K562 (cell line): ENCODE measurements at regions not wholly inside any gene's neighbourhood (a gene's known extent, or its start where the extent isn't known, plus 50 kb on each side); places are given as distances from the start of the nearest gene placed in this dataset.

ENCODE experiments used
- ATAC-seq: fragments of 200-7000 bp; cut with Tn5 transposase; 3 replicates; pipeline ENCODE4 v1.9.1; 2020; ENCODE audit warnings: moderate library complexity
- BruUV-seq: library from RNA; stranded (reverse); fragments of 400-500 nt; replicated peaks from 2 replicates; lab custom pipeline; 2021; lab: Mats Ljungman, UMichigan
- CTCF ChIA-PET: fragments of 300-600 bp; formaldehyde crosslinking; extraction: SDS; loops from one replicate; lab custom pipeline; 2021; ENCODE audit warnings: low intra/inter-chr PET ratio; lab: Yijun Ruan, JAX
- POLR2A ChIA-PET: fragments of 300-600, 350-650 bp; sonication (Branson Sonifier 250); formaldehyde crosslinking; extraction: SDS; loops from one replicate; lab custom pipeline; 2021; ENCODE audit warnings: antibody characterized with exemption, inconsistent platforms; lab: Yijun Ruan, JAX
- DNase-seq, 4 experiments: peaks; one replicate each; pipeline versions ENCODE4 v3.0.0 to v3.0.0-alpha.2; 2011 to 2018; ENCODE audit warnings: low spot score in 3 of 4, mixed read lengths in 3 of 4; ENCODE audit errors: extremely low read depth in 1 of 4
- FAIRE-seq: peaks from 2 replicates; lab custom pipeline; 2011; peaks lifted over from hg19 to GRCh38; lab: Jason Lieb, UNC
- H2AFZ ChIP-seq: 2 replicates; pipeline ENCODE4 v1.6.0; 2011; ENCODE audit warnings: low read depth, low read length, control low read depth, inconsistent platforms
- H3K27ac ChIP-seq: fragments of 200-600 bp; 3 replicates; pipeline ENCODE4 v1.8.0; 2011; ENCODE audit warnings: low read depth, mild to moderate bottlenecking, control low read depth, inconsistent platforms, low read length, moderate library complexity, mixed read lengths; ENCODE audit errors: extremely low read depth
- H3K27me3 ChIP-seq, 2 experiments: fragments of 300-600 bp in 1 of 2; 2 replicates in 1 of 2; 3 replicates in 1 of 2; pipeline versions ENCODE4 v1.6.0 to v1.8.0; 2011; ENCODE audit warnings: inconsistent platforms in 2 of 2, low read length in 2 of 2, mild to moderate bottlenecking in 1 of 2, mixed read lengths in 1 of 2, moderate library complexity in 1 of 2; ENCODE audit not compliant: control insufficient read depth in 2 of 2, insufficient read depth in 2 of 2
- H3K36me3 ChIP-seq: fragments of 300-600 bp; 3 replicates; pipeline ENCODE4 v1.8.0; 2011; ENCODE audit warnings: mild to moderate bottlenecking, low read length, inconsistent platforms; ENCODE audit not compliant: control insufficient read depth, insufficient read depth
- H3K4me1 ChIP-seq, 2 experiments: fragments of 200-600 bp in 1 of 2; replicated peaks in 1 of 2; 2 replicates in 1 of 2; 3 replicates in 1 of 2; pipeline versions ENCODE4 v1.5.1 to v1.8.0; 2011; ENCODE audit warnings: inconsistent platforms in 2 of 2, low read length in 2 of 2, mild to moderate bottlenecking in 1 of 2, mixed read lengths in 1 of 2, moderate library complexity in 1 of 2; ENCODE audit not compliant: control insufficient read depth in 2 of 2, insufficient read depth in 2 of 2
- H3K4me2 ChIP-seq: 2 replicates; pipeline ENCODE4 v1.6.1; 2011; ENCODE audit warnings: low read length, control low read depth, inconsistent platforms, mixed read lengths; ENCODE audit not compliant: insufficient read depth
- H3K4me3 ChIP-seq: fragments of 200-600 bp; sonication (generic), shearing (Covaris generic); 2 replicates; pipeline ENCODE4 v1.5.1; 2016; ENCODE audit warnings: control low read depth, inconsistent platforms
- H3K79me2 ChIP-seq: fragments of 200-600 bp; 3 replicates; pipeline ENCODE4 v1.8.0; 2011; ENCODE audit warnings: low read length, inconsistent platforms; ENCODE audit not compliant: control insufficient read depth, insufficient read depth
- H3K9ac ChIP-seq, 2 experiments: 2 replicates each; pipeline versions ENCODE4 v1.6.0 to v1.6.1; 2011; ENCODE audit warnings: low read depth in 2 of 2, low read length in 2 of 2, control low read depth in 1 of 2, inconsistent platforms in 1 of 2, mild to moderate bottlenecking in 1 of 2, mixed read lengths in 1 of 2; ENCODE audit not compliant: insufficient read depth in 1 of 2
- H3K9me1 ChIP-seq: one replicate; pipeline ENCODE4 v1.6.0; 2011; ENCODE audit warnings: inconsistent platforms, mild to moderate bottlenecking, low read length, moderate library complexity; ENCODE audit not compliant: control insufficient read depth, insufficient read depth
- H3K9me3 ChIP-seq: replicated peaks from 2 replicates; pipeline ENCODE4 v1.5.1; 2011; ENCODE audit warnings: low read depth, low read length, inconsistent platforms; ENCODE audit not compliant: control insufficient read depth, insufficient read depth
- H4K20me1 ChIP-seq: replicated peaks from 2 replicates; pipeline ENCODE4 v1.6.1; 2011; ENCODE audit warnings: low read length, inconsistent platforms, mixed read lengths; ENCODE audit not compliant: control insufficient read depth, insufficient read depth
- EP300 ChIP-seq: IDR thresholded peaks from 2 replicates; pipeline ENCODE4 v1.6.1; 2012; ENCODE audit warnings: low read length, improper control_type of control experiment
- HDAC3 ChIP-seq: fragments of 450-650 bp; IDR thresholded peaks from 2 replicates; pipeline ENCODE4 v1.6.1; 2018; ENCODE audit warnings: borderline replicate concordance, mild to moderate bottlenecking, moderate library complexity; ENCODE audit not compliant: partially characterized antibody
- MTA3 ChIP-seq: fragments of 450-650 bp; formaldehyde crosslinking; IDR thresholded peaks from 2 replicates; pipeline ENCODE4 v1.6.1; 2017; ENCODE audit warnings: mild to moderate bottlenecking, borderline replicate concordance
- NCOR1 ChIP-seq: fragments of 450-650 bp; IDR thresholded peaks from 2 replicates; pipeline ENCODE4 v1.6.1; 2016; ENCODE audit warnings: mild to moderate bottlenecking, moderate library complexity
- RAD21 ChIP-seq, 2 experiments: fragments of 250-450 bp in 1 of 2; fragments of 450-650 bp in 1 of 2; sonication (Bioruptor Pico) in 1 of 2; formaldehyde crosslinking in 1 of 2; IDR thresholded peaks in 1 of 2; conservative IDR thresholded peaks in 1 of 2; 2 replicates each; pipeline versions ENCODE4 v1.4.0 to v1.8.0; 2020 to 2022; ENCODE audit warnings: mild to moderate bottlenecking in 2 of 2, moderate library complexity in 1 of 2
- RFX1 ChIP-seq: fragments of 450-650 bp; IDR thresholded peaks from 2 replicates; pipeline ENCODE4 v1.6.1; 2016; ENCODE audit warnings: mild to moderate bottlenecking, moderate library complexity
- SMAD4 ChIP-seq: fragments of 250-450 bp; sonication (Bioruptor Pico); conservative IDR thresholded peaks from 2 replicates; pipeline ENCODE4 v1.8.0; 2021; ENCODE audit warnings: inconsistent platforms, mild to moderate bottlenecking, moderate library complexity
- STAG1 ChIP-seq: sonication (generic); formaldehyde crosslinking; IDR thresholded peaks from 2 replicates; pipeline ENCODE4 v1.5.0; 2020; ENCODE audit warnings: missing genetic modification reagents, borderline replicate concordance
- ZBTB7A ChIP-seq: IDR thresholded peaks from 2 replicates; pipeline ENCODE4 v1.6.1; 2011; ENCODE audit warnings: low read depth, mild to moderate bottlenecking, low read length, moderate library complexity, borderline replicate concordance; ENCODE audit not compliant: control insufficient read depth
- ZNF644 ChIP-seq: fragments of 200-800 bp; sonication (Bioruptor generic); IDR thresholded peaks from 2 replicates; pipeline ENCODE4 v1.6.1; 2016; ENCODE audit warnings: low read depth, missing genetic modification characterization, missing compliant biosample characterization
- WGBS: fragments of 100-300 bp; shearing (Covaris generic); methylation state at CpG from one replicate; pipeline ENCODE4 v1.1.6; 2016; ENCODE audit warnings: low coverage, mixed read lengths; ENCODE audit not compliant: insufficient coverage; ENCODE audit errors: missing lambda C conversion rate; 5-methylcytosine and 5-hydroxymethylcytosine counted together
- in situ Hi-C: fragments of 300-500 bp; cut with MboI; formaldehyde crosslinking; loops from 4 replicates; pipeline ENCODE4 v1.15.0; 2018; ENCODE audit warnings: inconsistent platforms, mixed read lengths
- intact Hi-C: fragments of 100-400 bp; cut with micrococcal nuclease; formaldehyde crosslinking; loops from 2 replicates; pipeline ENCODE4 v1.14.2; 2022

DNA sequence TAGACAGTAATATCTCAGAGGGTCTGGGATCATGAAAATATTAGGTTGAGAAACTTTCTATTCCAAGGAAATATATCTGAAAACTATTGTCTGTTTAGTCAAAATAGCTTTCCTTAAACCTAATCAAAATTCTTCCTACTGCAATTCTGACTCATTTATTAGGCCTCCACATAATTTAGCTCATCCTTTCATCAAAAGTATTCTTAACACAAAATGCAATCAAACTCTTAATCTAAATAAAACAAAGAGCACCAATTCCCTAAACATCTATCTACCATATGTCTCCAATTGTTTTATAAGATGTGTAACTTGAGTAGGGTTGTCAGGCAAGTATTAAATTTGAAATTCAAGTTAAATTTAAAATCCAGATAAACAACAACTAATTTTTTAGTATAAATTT is 142.1 kb downstream of the PLK2 start (continued):
- TF ChIP-seq ZNF644 (tag) = no peak
- no peak for TF ChIP-seq MTA3
- TF ChIP-seq HDAC3 = no peak
- no peak for TF ChIP-seq STAG1 (CRISPR knock-in tag)
- TF ChIP-seq EP300 = no peak
- TF ChIP-seq ZBTB7A = no peak
- no peak for TF ChIP-seq RAD21 (CRISPR knock-in tag; conservative IDR thresholded peaks at IDR 0.05 in 1 of 2, IDR thresholded peaks at IDR 0.05 in 1 of 2)
- TF ChIP-seq NCOR1 = no peak

GRCh38 chr5:58317009-58317408 is 142.9 kb downstream of the PLK2 start:
- no peak for FAIRE-seq
- BruUV-seq = no TSS peak
- H3K4me1 ChIP-seq = no peaks in the 10 kb centered on the region; a peak in 1 of 5 replicates
- TF ChIP-seq RFX1 (no peak), SMAD4 (CRISPR knock-in tag) (no peak)
- H2AFZ ChIP-seq = no peak overlapping the region
- H3K27ac ChIP-seq = no peak overlapping the region
- H3K36me3 ChIP-seq = no peaks in the 10 kb centered on the region
- no peak overlapping the region for H3K4me2 ChIP-seq
- no peak overlapping the region for H3K9ac ChIP-seq
- no peak for DNase-seq
- no peaks in the 10 kb centered on the region for H3K27me3 ChIP-seq
- H3K4me3 ChIP-seq = no peak overlapping the region
- H3K9me1 ChIP-seq = no peaks in the 10 kb centered on the region
- in situ Hi-C loops = no loop called here
- H3K79me2 ChIP-seq = no peaks in the 10 kb centered on the region
- H4K20me1 ChIP-seq = no peaks in the 10 kb centered on the region
- 9% methylated on average over 7 of the region's 7 CpGs for WGBS
- H3K9me3 ChIP-seq = no peaks in the 10 kb centered on the region
- POLR2A ChIA-PET = no interaction called here
- ATAC-seq = no peak
- CTCF ChIA-PET = no interaction called here
- intact Hi-C loops = no loop called here
